ENCODE measurements at regions not wholly inside any gene's neighbourhood (a gene's known extent, or its start where the extent isn't known, plus 50 kb on each side); places are given as distances from the start of the nearest gene placed in this dataset.

DNA sequence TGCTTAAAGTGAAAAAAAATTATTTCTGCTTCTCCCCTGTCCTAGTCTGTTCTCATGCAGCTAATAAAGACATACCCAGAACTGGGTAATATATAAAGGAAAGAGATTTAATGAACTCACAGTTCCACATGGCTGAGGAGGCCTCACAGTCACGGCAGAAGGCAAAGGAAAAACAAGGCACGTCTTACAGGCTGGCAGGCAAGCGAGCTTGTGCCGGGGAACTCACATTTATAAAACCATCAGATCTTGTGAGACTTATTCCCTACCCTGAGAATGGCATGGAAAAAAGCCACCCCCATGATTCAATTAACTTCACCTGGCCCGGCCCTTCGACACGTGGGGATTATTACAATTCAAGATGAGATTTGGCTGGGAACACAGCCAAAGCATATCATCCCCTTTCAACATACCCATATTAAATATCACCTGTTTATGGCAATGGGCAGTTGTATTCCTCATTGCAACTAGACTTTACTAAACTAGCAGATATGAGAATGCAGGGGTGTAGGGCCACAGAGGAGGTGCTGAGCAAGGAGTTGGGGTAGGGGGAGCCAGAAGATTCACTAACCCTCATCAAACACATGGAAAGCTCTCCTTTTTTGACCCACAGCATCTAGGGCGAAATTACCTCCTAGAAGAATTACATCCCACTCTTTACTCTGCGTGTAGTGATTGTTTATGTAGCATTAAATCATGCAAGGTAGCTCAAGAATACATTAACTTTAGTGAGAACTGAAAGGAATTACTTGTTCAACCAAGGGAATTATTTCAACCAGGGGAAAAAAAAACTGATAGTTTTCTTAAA is 183.3 kb upstream of the DOK6 start:
- DNase-seq, result peak; percentile 78

DNA sequence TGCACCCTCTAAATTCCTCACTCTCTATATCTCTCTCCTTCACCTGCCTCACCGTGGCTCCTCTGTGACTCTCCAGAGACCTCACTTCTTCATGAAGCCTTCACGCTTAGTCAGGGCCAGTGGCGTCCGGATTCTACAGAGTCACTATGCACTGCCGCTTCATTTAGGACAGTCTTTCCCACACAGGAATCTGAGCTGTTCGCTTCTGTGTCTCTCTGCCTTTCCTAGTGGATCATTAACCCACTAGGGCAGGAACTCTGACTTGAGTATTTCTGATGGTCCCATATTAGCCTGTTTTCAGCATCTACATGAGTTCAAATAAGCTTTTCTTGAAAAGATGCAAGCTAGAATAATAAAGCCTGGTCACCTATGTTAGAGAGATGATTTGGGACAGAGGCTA is 180.2 kb upstream of the DOK6 start:
- no peak for DNase-seq

DNA sequence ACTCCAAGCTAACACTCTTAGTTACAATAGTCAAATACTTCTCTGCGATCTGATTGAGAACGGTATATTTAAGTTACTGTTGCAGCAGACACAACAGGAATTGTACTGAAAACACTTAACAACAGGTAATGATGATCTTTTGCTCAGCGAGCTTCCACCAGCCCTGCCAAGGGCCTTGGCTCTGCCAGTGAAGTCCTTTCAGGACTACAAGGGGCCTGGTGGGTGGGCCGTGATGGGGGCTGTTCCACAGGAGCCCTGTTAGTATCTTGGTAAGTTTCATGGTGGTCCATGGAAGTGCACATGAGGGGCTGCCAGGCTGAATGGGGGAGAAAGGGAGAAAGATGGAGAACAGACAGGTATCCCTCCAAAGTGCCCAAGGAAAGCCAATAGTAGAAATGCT is 178.6 kb upstream of the DOK6 start:
- DNase-seq, result no peak

GRCh38 chr18:69226971-69227370 is 173.7 kb upstream of the DOK6 start:
- no peak for DNase-seq

- DNase-seq, result no peak
Measured at GRCh38 chr18:69230204-69230603, 170.5 kb upstream of the DOK6 start.

DNA sequence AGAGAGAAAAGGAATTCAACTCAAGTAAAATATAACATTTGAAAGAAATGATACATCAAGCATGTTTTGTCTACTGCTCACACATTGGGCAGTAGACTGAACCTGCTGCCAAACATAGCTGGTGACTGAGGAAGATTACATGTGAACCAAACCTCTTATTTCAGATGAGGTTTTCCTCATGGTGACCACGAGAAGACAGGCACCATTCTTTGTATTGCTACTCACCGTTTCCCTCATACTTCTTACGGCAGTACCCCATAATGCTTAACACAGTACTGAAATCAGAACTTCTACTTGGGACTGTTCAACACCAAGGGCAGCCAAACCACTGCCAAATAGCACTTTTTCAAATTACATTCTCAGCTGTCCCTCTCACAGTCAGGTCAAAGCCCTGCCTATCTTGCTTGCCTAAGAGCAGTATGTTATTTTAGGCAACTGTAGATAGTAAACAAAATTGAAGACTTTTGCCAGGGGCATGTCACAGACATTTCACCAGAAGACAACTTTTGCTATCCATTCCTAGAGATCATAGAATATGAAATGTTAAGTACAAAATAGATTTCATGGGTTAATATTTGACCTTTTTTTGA is 167.1 kb upstream of the DOK6 start:
- no peak for DNase-seq

GRCh38 chr18:69239849-69240674 is 160.6 kb upstream of the DOK6 start:
- no peak for DNase-seq

- no peak for DNase-seq
Measured at GRCh38 chr18:69246027-69246426, 154.7 kb upstream of the DOK6 start.

DNA sequence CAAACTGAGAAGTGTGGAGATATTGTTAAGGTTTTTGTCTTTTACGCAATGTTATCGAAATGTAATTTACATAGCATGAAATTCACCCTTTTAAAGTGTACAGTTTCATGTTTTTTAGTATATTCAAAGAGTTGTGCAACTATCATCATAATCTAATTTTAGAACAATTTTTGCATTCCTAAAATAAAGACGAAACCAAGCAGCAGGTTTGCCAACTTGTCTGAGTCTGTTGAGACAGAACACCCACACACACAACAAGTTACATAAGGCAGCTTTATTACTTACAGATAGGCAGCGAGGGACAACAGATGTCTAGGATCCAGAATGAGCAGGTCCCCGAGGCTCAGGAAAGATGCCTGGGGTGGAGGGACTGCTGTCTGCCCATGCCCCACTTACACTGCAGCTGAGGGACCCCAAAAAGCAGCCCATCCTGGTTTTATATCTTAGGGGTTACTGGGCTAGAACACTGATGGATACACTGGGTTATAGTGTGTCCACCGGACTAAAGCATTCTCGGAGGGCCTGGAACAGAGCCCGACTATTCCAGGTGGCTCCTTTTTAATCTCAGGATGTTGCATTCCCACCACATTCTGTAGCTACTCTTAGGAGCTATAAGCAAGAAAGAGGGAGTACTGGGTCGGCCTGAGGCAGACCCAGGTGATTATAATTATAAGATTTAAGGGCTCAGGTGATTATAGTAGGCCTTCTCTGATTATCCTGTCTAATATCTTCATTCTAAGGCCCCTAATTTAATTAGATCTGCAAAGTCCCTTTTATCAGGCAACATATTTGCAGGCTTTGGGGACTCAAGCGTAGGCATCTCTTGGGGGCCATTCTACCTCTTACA is 150.2 kb upstream of the DOK6 start:
- DNase-seq, result no peak

- no peak for DNase-seq
Measured at GRCh38 chr18:69257861-69258458, 142.7 kb upstream of the DOK6 start.

DNA sequence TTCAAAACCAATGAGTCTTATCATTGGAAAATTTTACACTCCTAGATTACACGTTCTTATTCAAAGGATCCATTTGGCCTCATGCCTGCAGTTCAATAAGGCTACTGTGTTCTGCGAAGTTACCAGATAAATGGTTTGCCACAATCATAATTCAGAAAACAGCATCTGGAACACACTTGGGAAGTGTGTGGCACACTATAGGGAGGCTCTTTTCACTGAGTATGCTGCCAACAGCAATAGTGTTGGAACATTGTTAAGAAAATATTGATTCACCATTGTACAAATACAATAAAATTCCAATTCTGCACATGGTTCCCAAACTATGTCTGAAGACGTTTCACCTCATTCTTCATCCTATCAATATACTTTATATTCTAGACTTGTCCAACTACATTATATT is 141.4 kb upstream of the DOK6 start:
- DNase-seq, result no peak

DNA sequence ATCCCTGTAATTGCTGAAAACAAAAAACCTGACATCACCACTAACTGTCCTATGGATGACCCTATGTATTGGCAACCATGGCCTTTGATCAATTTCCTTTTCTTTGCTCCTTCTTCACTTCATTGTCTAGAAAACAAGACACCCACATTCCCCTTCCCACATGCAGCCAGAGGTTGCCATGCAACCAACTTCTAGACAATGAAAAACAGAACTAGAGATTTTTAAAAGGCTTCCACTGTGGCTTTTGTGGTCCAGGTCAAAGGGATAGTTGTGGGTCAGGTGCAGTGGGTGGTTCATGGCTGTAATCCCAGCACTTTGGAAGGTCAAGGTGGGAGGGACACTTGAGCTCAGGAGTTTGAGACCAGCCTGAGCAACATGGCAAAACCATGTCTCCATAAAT is 139.3 kb upstream of the DOK6 start:
- DNase-seq, result no peak

GRCh38 chr18:69265656-69266055 is 135.0 kb upstream of the DOK6 start:
- no peak for DNase-seq

GRCh38 chr18:69267895-69268294 is 132.8 kb upstream of the DOK6 start:
- no peak for DNase-seq

GRCh38 chr18:69282371-69282770 is 118.3 kb upstream of the DOK6 start:
- no peak for DNase-seq

DNA sequence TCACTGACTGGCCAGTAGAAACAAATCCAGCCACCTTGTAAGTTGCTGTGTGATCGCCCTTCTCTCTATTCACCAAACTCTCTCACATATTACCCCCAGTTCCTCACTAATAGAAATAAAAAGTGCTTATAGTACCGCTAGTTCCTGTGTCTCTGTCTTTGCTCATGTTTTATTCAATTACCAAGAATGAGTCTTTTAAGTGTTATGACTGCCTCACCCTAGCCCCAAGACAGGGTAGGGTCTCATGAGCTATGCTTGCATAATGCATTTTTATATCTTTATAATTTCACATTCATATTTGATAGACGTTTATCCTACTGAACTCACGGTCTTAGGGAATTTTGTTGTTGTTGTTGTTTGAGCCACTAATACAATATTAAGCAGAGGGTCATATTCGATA is 109.6 kb upstream of the DOK6 start:
- DNase-seq, result no peak

DNA sequence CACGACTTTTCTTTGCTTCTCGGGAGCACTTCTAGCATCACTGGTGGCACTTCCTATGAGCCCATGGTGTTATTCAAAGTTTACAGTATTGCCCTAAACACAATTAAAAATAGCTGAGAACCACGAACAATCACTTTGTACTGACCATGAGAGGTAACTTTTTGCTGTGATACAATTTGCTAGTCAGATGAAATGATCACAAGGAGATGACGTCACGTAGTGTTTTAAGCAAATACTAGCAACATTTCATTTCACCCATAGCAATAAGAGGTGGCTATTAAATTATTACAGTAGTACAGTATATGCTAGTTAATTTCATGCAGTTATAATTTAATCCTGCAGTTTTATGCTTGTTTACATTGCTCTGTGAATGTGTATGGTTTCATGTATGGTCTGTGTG is 108.9 kb upstream of the DOK6 start:
- DNase-seq, result no peak

- DNase-seq, result no peak
Measured at GRCh38 chr18:69300185-69300584, 100.5 kb upstream of the DOK6 start.

DNA sequence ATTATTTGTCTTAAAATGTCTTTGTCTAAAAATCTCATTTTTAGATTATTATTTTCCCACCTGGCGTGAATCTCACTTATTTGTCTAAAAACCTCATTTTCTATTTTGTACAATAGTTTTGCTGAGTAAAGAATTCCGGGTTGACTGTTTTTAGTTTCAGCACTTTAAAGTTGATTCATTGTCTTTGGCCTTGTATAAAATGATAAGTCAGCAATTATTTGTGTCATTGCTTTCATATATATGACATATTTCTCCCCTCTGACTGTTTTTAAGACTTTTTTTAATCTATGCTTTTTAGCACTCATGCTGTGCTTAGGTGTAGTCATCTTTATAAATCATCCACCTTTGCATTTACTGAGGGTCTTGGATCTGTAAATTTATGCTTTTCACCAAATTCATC is 92.1 kb upstream of the DOK6 start:
- no peak for DNase-seq

DNA sequence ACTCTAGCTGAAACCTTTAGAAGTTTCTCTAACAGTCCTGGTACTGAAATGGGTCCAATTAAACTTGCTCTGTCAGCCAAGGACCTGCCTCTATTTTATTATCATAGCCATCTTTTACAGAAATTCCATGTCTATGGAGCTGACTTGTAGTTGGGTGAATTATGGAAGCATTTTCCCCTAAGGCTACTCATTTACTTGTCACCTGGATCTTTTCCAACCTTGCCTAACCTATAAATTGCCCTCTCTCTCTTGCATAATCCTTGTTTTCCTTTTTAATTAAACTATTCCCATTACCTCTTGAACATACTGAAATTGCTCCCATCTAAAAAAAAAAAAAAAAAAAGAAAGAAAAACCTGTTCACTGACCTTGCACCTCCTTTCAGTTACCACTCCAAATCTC is 74.6 kb upstream of the DOK6 start:
- no peak for DNase-seq

GRCh38 chr18:69328086-69328485 is 72.6 kb upstream of the DOK6 start:
- DNase-seq, result no peak

DNA sequence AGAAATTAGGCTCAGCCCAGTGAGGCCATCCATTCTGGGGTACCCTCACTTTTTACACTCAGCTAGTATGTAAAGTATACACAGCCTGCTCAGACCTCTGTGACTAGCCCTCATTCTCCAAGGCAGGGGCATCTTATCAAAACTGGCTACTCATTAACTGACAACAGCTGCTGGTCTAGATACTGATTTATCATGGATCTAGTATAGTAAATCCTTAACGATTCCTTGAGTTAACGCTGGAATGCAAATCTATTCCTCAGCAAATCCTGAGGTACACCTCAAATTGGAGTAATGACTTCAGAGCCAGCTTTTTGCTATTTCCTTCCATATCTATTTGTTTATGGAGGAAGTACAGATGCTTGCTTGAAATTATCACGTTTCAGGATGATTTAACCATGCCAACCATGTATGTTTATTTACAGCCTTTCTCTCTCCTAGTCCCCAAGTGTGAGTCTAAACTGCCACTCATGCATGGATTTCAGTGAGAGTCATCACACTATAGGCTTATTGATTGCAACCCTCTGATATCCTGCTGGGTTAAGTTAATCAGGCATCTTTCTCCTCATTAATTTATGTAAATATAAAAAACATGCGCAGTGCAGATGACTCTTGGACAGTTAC is 70.2 kb upstream of the DOK6 start:
- DNase-seq, result no peak

Measured in NCI-H2107 (cell line).